ENCODE measurements at regions not wholly inside any gene's neighbourhood (a gene's known extent, or its start where the extent isn't known, plus 50 kb on each side); places are given as distances from the start of the nearest gene placed in this dataset.

GRCh38 chr1:212520299-212520698, 87.6 kb downstream of the NENF start:
- POLR2A ChIA-PET, result no interaction called here
- DNase-seq (ENCODE audit: low read depth, low spot score), result no peak
- no peak overlapping the region for H3K4me3 ChIP-seq (ENCODE audit: low read depth, low read length)
- TF ChIP-seq CTCF (IDR thresholded peaks at IDR 0.05; ENCODE audit: insufficient read depth, low read length, missing control alignments), result no peak
- CTCF ChIA-PET, result no interaction called here

GRCh38 chr1:212520746-212521145, 87.8 kb upstream of the ATF3 start:
- ChIA-PET CTCF (no interaction called here), POLR2A (no interaction called here)
- DNase-seq (ENCODE audit: low read depth, low spot score), result no peak
- no peak overlapping the region for H3K4me3 ChIP-seq (ENCODE audit: low read depth, low read length)
- no peak for TF ChIP-seq CTCF (IDR thresholded peaks at IDR 0.05; ENCODE audit: insufficient read depth, low read length, missing control alignments)

GRCh38 chr1:212525479-212526110, 83.0 kb upstream of the ATF3 start:
- POLR2A ChIA-PET, result no interaction called here
- no peak for DNase-seq (ENCODE audit: low read depth, low spot score)
- CTCF ChIA-PET, result interaction anchor here (0.7 to 0.8 kb wide), 2 partner anchors 16 to 69 kb away, joined by 3 read pairs; no protein-coding TSS in a partner anchor
- H3K4me3 ChIP-seq (ENCODE audit: low read depth, low read length), result no peak overlapping the region
- no peak for TF ChIP-seq CTCF (IDR thresholded peaks at IDR 0.05; ENCODE audit: insufficient read depth, low read length, missing control alignments)

- CTCF ChIA-PET, result interaction anchor here (0.7 to 0.8 kb wide), 2 partner anchors 17 to 70 kb away, joined by 3 read pairs; no protein-coding TSS in a partner anchor
- TF ChIP-seq CTCF (IDR thresholded peaks at IDR 0.05; ENCODE audit: insufficient read depth, low read length, missing control alignments), result no peak
- POLR2A ChIA-PET, result no interaction called here
- no peak overlapping the region for H3K4me3 ChIP-seq (ENCODE audit: low read depth, low read length)
- no peak for DNase-seq (ENCODE audit: low read depth, low spot score)
Measured at GRCh38 chr1:212526111-212526491, 82.5 kb upstream of the ATF3 start.

- CTCF ChIA-PET, result interaction anchor here (0.8 to 1.9 kb wide), 5 partner anchors 11 to 102 kb away, joined by 3 to 8 read pairs (median 4); no protein-coding TSS in a partner anchor
- DNase-seq (ENCODE audit: low read depth, low spot score), result no peak
- POLR2A ChIA-PET, result no interaction called here
- no peak overlapping the region for H3K4me3 ChIP-seq (ENCODE audit: low read depth, low read length)
- no peak for TF ChIP-seq CTCF (IDR thresholded peaks at IDR 0.05; ENCODE audit: insufficient read depth, low read length, missing control alignments)
Measured at GRCh38 chr1:212528501-212528900, 80.1 kb upstream of the ATF3 start.

GRCh38 chr1:212529211-212529741, 79.3 kb upstream of the ATF3 start:
- ChIA-PET CTCF (interaction anchor here (0.7 to 1.9 kb wide), 5 partner anchors 10 to 73 kb away, joined by 3 to 8 read pairs (median 4); no protein-coding TSS in a partner anchor), POLR2A (no interaction called here)
- H3K4me3 ChIP-seq (ENCODE audit: low read depth, low read length), result no peak overlapping the region
- DNase-seq (ENCODE audit: low read depth, low spot score), result peak; percentile 40
- TF ChIP-seq CTCF (IDR thresholded peaks at IDR 0.05; ENCODE audit: insufficient read depth, low read length, missing control alignments), result no peak
